ENCODE measurements at regions not wholly inside any gene's neighbourhood (a gene's known extent, or its start where the extent isn't known, plus 50 kb on each side); places are given as distances from the start of the nearest gene placed in this dataset.

- CTCF ChIA-PET, result no interaction called here
- RAD21 ChIA-PET (ENCODE audit: low non-redundant PET in 1 of 2, low total read pairs in 2 of 2, uncharacterized antibody in 2 of 2, unreplicated experiment in 2 of 2), result no interaction called here
- H2AFZ ChIP-seq (ENCODE audit: low read depth, low read length, poor library complexity, severe bottlenecking), result no peak overlapping the region
- no peak overlapping the region for H3K9ac ChIP-seq (ENCODE audit: low read length)
- H3K27me3 ChIP-seq (ENCODE audit: insufficient read depth, low read length), result peaks cover 9% of the 10 kb centered on the region; the same call in 1 of the 2 replicates
- H3K79me2 ChIP-seq (ENCODE audit: insufficient read depth, low read length), result no peaks in the 10 kb centered on the region
- H3K27ac ChIP-seq (ENCODE audit: low read depth, low read length), result no peak overlapping the region
- DNase-seq (ENCODE audit: low read depth, low spot score) (no peak), ATAC-seq (no peak)
- no peak overlapping the region for H3K4me3 ChIP-seq (replicated peaks in 1 of 2; ENCODE audit: low read depth in 1 of 2, low read length in 2 of 2)
- no peaks in the 10 kb centered on the region for H3K9me3 ChIP-seq (ENCODE audit: control insufficient read depth in 1 of 2, insufficient read depth in 1 of 2, low read depth in 1 of 2, low read length in 2 of 2)
- TF ChIP-seq POLR2A (IDR thresholded peaks at IDR 0.05; ENCODE audit: borderline replicate concordance, extremely low read depth, insufficient read depth, insufficient read length), result no peak
- no peak for TF ChIP-seq EZH2phosphoT487 (IDR thresholded peaks at IDR 0.05; ENCODE audit: borderline replicate concordance)
- no peak for TF ChIP-seq ELF1 (IDR thresholded peaks at IDR 0.05; ENCODE audit: borderline replicate concordance, low read depth)
- no peak for TF ChIP-seq REST (IDR thresholded peaks at IDR 0.05; ENCODE audit: low read depth)
- TF ChIP-seq ZNF274 (IDR thresholded peaks at IDR 0.05; ENCODE audit: low read depth, low read length), result no peak
- no peak for TF ChIP-seq ZFX (IDR thresholded peaks at IDR 0.05)
- TF ChIP-seq JUND (IDR thresholded peaks at IDR 0.05), result no peak
- TF ChIP-seq SRF (IDR thresholded peaks at IDR 0.05; ENCODE audit: low read depth), result no peak
- TF ChIP-seq ZBTB33 (IDR thresholded peaks at IDR 0.05; ENCODE audit: extremely low read depth, insufficient replicate concordance, low read length), result no peak
- no peak for TF ChIP-seq SIN3A (IDR thresholded peaks at IDR 0.05; ENCODE audit: low read depth)
- no peak for TF ChIP-seq ATF3 (IDR thresholded peaks at IDR 0.05)
- no peak for TF ChIP-seq SP1 (IDR thresholded peaks at IDR 0.05; ENCODE audit: low read depth)
- no peak for TF ChIP-seq RAD21 (IDR thresholded peaks at IDR 0.05; ENCODE audit: low read depth)
- TF ChIP-seq TCF7L2 (IDR thresholded peaks at IDR 0.05; ENCODE audit: borderline replicate concordance, extremely low read depth, insufficient read depth, insufficient read length), result no peak
- TF ChIP-seq FOSL1 (IDR thresholded peaks at IDR 0.05; ENCODE audit: low read depth), result no peak
- no peak for TF ChIP-seq EZH2 (IDR thresholded peaks at IDR 0.05)
- no peaks in the 10 kb centered on the region for H3K4me1 ChIP-seq (ENCODE audit: control insufficient read depth in 1 of 2, insufficient read depth in 2 of 2, low read length in 2 of 2)
- no TSS peak for BruUV-seq (replicated peaks)
- no peaks in the 10 kb centered on the region for H3K9me2 ChIP-seq (ENCODE audit: insufficient read depth)
- POLR2A ChIA-PET, result no interaction called here
- no peak overlapping the region for H3K4me2 ChIP-seq (ENCODE audit: low read length)
- H4K20me1 ChIP-seq (ENCODE audit: insufficient read depth), result no peaks in the 10 kb centered on the region
- H3K36me3 ChIP-seq (ENCODE audit: control insufficient read depth in 1 of 2, insufficient read depth in 2 of 2, low read length in 2 of 2), result no peaks in the 10 kb centered on the region
- intact Hi-C loops (cut with micrococcal nuclease), result no loop called here
Measured at GRCh38 chr3:10674578-10674977, 141.4 kb upstream of the SLC6A11 start.

Data from HCT116 (cell line).